SIG-M5 treated with dmso at 0.1 percent for 504 hours (cell line): ENCODE measurements at regions not wholly inside any gene's neighbourhood (a gene's known extent, or its start where the extent isn't known, plus 50 kb on each side); places are given as distances from the start of the nearest gene placed in this dataset.
"Not testable (repeated sequence)": the region's sequence is repeated elsewhere in the genome, so short reads cannot be mapped to it uniquely, and the experiment has no call there.

Experiments used
- DNase-seq: peaks from one replicate; lab custom pipeline; 2025; ENCODE audit not compliant: unreplicated experiment; lab: John Stamatoyannopoulos, UW

- DNase-seq = no peak
These were observed 270.2 kb upstream of the MVB12B start for GRCh38 chr9:126056312-126057021.

GRCh38 chr9:126057121-126057825 is 269.4 kb upstream of the MVB12B start:
- DNase-seq = no peak

- no peak for DNase-seq
These were observed 268.6 kb upstream of the MVB12B start for GRCh38 chr9:126058011-126058531.

GRCh38 chr9:126058591-126058990 is 268.0 kb upstream of the MVB12B start:
- DNase-seq = no peak

GRCh38 chr9:126061575-126061974 is 265.1 kb upstream of the MVB12B start:
- no peak for DNase-seq

GRCh38 chr9:126062158-126062886 is 264.3 kb upstream of the MVB12B start:
- DNase-seq = no peak

- no peak for DNase-seq
These were observed 263.3 kb upstream of the MVB12B start for GRCh38 chr9:126063326-126063725.

- DNase-seq = no peak
These were observed 260.5 kb upstream of the MVB12B start for GRCh38 chr9:126066131-126066530.

GRCh38 chr9:126067031-126067734 is 259.4 kb upstream of the MVB12B start:
- DNase-seq = no peak

- DNase-seq = no peak
These were observed 257.9 kb upstream of the MVB12B start for GRCh38 chr9:126068534-126069230.

GRCh38 chr9:126069400-126069955 is 257.2 kb upstream of the MVB12B start:
- no peak for DNase-seq

GRCh38 chr9:126070058-126070655 is 256.5 kb upstream of the MVB12B start:
- DNase-seq = no peak

- no peak for DNase-seq
These were observed 255.4 kb upstream of the MVB12B start for GRCh38 chr9:126071076-126071750.

- not testable (repeated sequence) for DNase-seq
These were observed 249.0 kb upstream of the MVB12B start for GRCh38 chr9:126077656-126078055.

- DNase-seq = no peak
These were observed 246.0 kb upstream of the MVB12B start for GRCh38 chr9:126080641-126081040.

GRCh38 chr9:126081746-126082145 is 244.9 kb upstream of the MVB12B start:
- no peak for DNase-seq

GRCh38 chr9:126084008-126084407 is 242.6 kb upstream of the MVB12B start:
- no peak for DNase-seq

- DNase-seq = no peak
These were observed 241.9 kb upstream of the MVB12B start for GRCh38 chr9:126084696-126085095.

GRCh38 chr9:126085170-126085569 is 241.5 kb upstream of the MVB12B start:
- no peak for DNase-seq
